GM12873 (cell line): ENCODE measurements at regions not wholly inside any gene's neighbourhood (a gene's known extent, or its start where the extent isn't known, plus 50 kb on each side); places are given as distances from the start of the nearest gene placed in this dataset.

Source experiments
- CTCF ChIP-seq: IDR thresholded peaks from 2 replicates; pipeline ENCODE4 v1.5.1; 2012; ENCODE audit warnings: low read depth, mild to moderate bottlenecking, moderate library complexity, low read length, control low read depth; ENCODE audit not compliant: insufficient read depth; ENCODE audit errors: missing control alignments

- no peak for TF ChIP-seq CTCF
Observed at GRCh38 chr14:101215266-101215665, 311.7 kb upstream of the RTL1 start.

- TF ChIP-seq CTCF = no peak
Observed at GRCh38 chr14:101215927-101216326, 312.4 kb upstream of the RTL1 start.

GRCh38 chr14:101216366-101217079, 313.0 kb upstream of the RTL1 start:
- TF ChIP-seq CTCF = no peak

- no peak for TF ChIP-seq CTCF
Observed at GRCh38 chr14:101217080-101217463, 313.6 kb upstream of the RTL1 start.

- no peak for TF ChIP-seq CTCF
Observed at GRCh38 chr14:101217616-101218371, 314.3 kb upstream of the RTL1 start.

- TF ChIP-seq CTCF = no peak
Observed at GRCh38 chr14:101219896-101220703, 316.6 kb upstream of the RTL1 start.

GRCh38 chr14:101220921-101221510, 317.5 kb upstream of the RTL1 start:
- TF ChIP-seq CTCF = no peak
